ENCODE measurements at regions not wholly inside any gene's neighbourhood (a gene's known extent, or its start where the extent isn't known, plus 50 kb on each side); places are given as distances from the start of the nearest gene placed in this dataset.

DNA sequence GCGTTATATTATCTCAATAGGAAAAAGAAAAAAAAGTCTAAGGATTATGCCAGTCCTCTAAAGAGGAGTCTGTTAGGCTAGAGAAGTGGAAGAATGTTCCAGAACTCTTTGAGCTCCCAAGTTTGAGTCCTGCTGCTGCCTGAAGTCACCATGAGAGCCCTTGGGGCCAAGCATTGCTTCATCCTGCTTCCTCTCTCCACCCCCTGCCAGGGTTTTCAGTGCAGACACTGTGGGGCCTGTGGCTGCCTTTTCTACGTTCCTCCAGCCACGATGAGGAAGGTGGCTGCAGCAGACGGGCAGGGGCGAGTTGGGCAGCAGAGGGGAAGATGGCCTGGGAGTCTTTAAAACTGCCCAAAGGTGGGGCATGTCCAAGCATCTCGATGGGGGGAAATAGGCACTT lies 214.4 kb upstream of the KCNG1 start:
- Histone ChIP-seq H3K4me1 (no peaks in the 10 kb centered on the region), H3K27me3 (peaks cover 0 to 14% of the 10 kb centered on the region in 2 donors), H3K36me3 (no peaks in the 10 kb centered on the region), H3K9me3 (peaks cover 0 to 6% (median 6%) of the 10 kb centered on the region in 3 donors), H3K4me3 (no peak overlapping the region), H3K27ac (no peak overlapping the region)
- TF ChIP-seq, protein P1, sequence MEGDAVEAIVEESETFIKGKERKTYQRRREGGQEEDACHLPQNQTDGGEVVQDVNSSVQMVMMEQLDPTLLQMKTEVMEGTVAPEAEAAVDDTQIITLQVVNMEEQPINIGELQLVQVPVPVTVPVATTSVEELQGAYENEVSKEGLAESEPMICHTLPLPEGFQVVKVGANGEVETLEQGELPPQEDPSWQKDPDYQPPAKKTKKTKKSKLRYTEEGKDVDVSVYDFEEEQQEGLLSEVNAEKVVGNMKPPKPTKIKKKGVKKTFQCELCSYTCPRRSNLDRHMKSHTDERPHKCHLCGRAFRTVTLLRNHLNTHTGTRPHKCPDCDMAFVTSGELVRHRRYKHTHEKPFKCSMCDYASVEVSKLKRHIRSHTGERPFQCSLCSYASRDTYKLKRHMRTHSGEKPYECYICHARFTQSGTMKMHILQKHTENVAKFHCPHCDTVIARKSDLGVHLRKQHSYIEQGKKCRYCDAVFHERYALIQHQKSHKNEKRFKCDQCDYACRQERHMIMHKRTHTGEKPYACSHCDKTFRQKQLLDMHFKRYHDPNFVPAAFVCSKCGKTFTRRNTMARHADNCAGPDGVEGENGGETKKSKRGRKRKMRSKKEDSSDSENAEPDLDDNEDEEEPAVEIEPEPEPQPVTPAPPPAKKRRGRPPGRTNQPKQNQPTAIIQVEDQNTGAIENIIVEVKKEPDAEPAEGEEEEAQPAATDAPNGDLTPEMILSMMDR (IDR thresholded peaks at IDR 0.05): no peak
- peak in 1 of 2 donors; percentile 28 for DNase-seq
- intact Hi-C loops (cut with DNase I; ENCODE audit: low total_unique reads): loop anchor here (10.0 kb wide), 1 partner anchor 192 kb away; no protein-coding TSS in a partner anchor

DNA sequence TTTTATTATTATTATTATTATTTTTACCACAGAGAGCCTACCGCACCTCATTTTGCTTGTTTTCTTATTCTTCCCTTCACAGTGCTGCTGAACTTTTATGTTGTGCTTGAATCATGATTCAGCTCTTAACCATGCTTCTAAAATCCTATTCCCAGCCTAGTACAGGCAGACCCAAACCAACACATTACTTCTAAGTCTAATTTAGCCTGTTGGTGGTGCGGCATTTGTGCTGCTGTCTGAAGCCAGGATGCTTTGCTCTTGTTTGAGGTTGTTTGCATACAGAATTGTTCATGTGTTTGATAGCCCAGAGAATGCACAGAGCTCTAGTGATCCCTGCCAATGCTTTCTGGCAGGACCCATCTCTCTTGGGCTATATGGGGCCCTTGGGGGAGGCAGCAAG lies 213.5 kb upstream of the KCNG1 start:
- intact Hi-C loops (cut with DNase I; ENCODE audit: low total_unique reads): loop anchor here (10.0 kb wide), 1 partner anchor 192 kb away; no protein-coding TSS in a partner anchor
- no peak overlapping the region for H3K27ac ChIP-seq
- H3K9me3 ChIP-seq: no peaks in the 10 kb centered on the region
- H3K36me3 ChIP-seq: no peaks in the 10 kb centered on the region
- TF ChIP-seq, protein P1 (IDR thresholded peaks at IDR 0.05): no peak
- no peaks in the 10 kb centered on the region for H3K4me1 ChIP-seq
- no peak for DNase-seq
- H3K27me3 ChIP-seq: peaks cover 0 to 14% of the 10 kb centered on the region in 2 donors
- H3K4me3 ChIP-seq: no peak overlapping the region

DNA sequence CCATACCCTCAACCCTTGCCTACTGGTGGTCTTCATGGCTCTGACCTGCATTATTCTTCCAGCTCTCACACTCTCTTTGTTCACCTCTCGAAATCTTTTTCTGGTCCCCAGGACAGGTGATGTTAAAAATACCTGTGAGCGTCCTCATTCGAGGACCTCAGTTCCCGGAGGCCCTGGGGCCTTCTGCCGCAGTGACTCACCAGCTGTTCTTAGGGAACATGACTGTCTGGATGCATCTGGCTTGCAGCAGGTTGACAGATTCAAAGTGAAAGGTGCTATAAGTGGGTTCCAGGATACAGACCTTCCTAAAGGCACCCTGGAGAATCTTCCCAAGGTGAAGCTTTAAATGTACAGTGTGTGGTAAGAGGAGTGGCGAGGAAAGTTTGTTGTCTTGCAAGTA lies 210.4 kb upstream of the KCNG1 start:
- H3K27me3 ChIP-seq: peaks cover 0 to 14% of the 10 kb centered on the region in 2 donors
- no peak overlapping the region for H3K4me3 ChIP-seq
- H3K36me3 ChIP-seq: no peaks in the 10 kb centered on the region
- H3K4me1 ChIP-seq: no peaks in the 10 kb centered on the region
- H3K9me3 ChIP-seq: no peaks in the 10 kb centered on the region
- no peak for DNase-seq
- no peak overlapping the region for H3K27ac ChIP-seq
- TF ChIP-seq, protein P1 (IDR thresholded peaks at IDR 0.05): no peak
- intact Hi-C loops (cut with DNase I; ENCODE audit: low total_unique reads): loop anchor here (10.0 kb wide), 1 partner anchor 189 kb away; no protein-coding TSS in a partner anchor

DNA sequence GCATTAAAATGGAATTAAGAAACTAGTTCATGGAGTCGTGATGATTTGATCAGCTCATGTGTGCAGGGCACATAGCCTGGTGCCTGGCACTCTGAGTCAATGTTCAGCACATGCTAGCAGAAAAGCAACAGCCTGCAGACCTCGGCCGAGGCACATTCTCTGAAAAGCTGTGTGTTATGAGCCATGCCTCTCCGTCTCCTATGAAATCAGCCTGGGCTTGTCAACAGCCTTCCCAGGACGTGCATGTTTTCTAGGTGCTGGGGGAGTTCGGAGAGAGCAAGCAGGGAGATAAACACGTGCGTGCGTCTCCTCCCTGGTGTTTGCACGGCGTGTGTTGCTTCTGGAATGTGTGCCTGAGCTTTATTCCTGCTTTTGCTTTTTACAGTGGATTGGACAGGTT lies 207.8 kb upstream of the KCNG1 start:
- Histone ChIP-seq H3K4me1 (no peaks in the 10 kb centered on the region), H3K36me3 (no peaks in the 10 kb centered on the region), H3K9me3 (no peaks in the 10 kb centered on the region), H3K4me3 (no peak overlapping the region), H3K27ac (no peak overlapping the region), H3K27me3 (peaks cover 0 to 10% of the 10 kb centered on the region in 2 donors)
- TF ChIP-seq, protein P1 (IDR thresholded peaks at IDR 0.05): no peak
- intact Hi-C loops (cut with DNase I; ENCODE audit: low total_unique reads): loop anchor here (10.0 kb wide), 1 partner anchor 186 kb away; no protein-coding TSS in a partner anchor
- no peak for DNase-seq

DNA sequence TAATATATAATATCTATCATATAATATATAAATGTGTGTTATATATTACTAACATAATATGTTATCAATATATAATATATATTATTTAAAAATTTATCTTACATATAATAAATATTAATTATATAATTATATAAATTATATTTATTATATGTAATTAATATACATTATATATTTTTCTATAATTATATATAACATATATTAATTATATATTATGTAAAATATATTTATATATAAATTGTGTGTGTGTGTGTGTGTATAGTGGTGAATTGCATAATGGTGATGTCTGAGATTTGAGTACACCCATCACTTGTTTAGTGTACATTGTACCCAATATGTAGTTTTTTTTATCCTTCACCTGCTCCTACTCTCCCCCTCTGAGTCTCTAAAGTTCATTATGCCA lies 205.9 kb upstream of the KCNG1 start:
- no peaks in the 10 kb centered on the region for H3K36me3 ChIP-seq
- H3K9me3 ChIP-seq: peaks cover 0 to 3% (median 0%) of the 10 kb centered on the region in 3 donors
- no peaks in the 10 kb centered on the region for H3K4me1 ChIP-seq
- no peak for DNase-seq
- intact Hi-C loops (cut with DNase I; ENCODE audit: low total_unique reads): no loop called here
- H3K27ac ChIP-seq: no peak overlapping the region
- peaks cover 0 to 5% of the 10 kb centered on the region in 2 donors for H3K27me3 ChIP-seq
- TF ChIP-seq, protein P1 (IDR thresholded peaks at IDR 0.05): no peak
- no peak overlapping the region for H3K4me3 ChIP-seq

DNA sequence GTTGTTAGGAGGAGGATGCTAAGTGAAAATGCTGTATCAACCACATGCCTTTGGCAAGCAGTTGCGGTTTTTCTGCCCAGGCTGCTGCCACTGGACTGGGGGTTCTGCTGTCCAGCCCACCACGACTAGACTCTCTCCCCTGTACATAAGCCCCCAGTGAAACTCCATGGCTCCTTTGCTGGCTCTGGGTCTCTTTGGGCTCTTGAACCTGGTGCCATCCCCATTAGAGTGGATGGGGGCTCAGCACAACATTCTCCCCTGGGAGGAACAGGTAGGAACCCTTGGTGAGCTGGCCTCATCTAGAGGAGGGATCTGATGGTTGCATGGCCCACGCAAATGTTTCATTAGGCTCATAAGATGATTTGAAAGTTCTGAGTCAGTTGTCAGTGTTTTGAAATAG lies 204.8 kb upstream of the KCNG1 start:
- Histone ChIP-seq H3K9me3 (peaks cover 0 to 3% (median 0%) of the 10 kb centered on the region in 3 donors), H3K4me1 (no peaks in the 10 kb centered on the region), H3K27ac (no peak overlapping the region), H3K36me3 (no peaks in the 10 kb centered on the region), H3K27me3 (no peaks in the 10 kb centered on the region), H3K4me3 (no peak overlapping the region)
- DNase-seq: no peak
- intact Hi-C loops (cut with DNase I; ENCODE audit: low total_unique reads): no loop called here
- TF ChIP-seq, protein P1 (IDR thresholded peaks at IDR 0.05): no peak
